Mesenchymal stem cell (in vitro differentiated cells and primary cell): ENCODE measurements at regions not wholly inside any gene's neighbourhood (a gene's known extent, or its start where the extent isn't known, plus 50 kb on each side); places are given as distances from the start of the nearest gene placed in this dataset.

Experiments
- DNase-seq: peaks from one replicate; pipeline ENCODE4 v3.0.0-alpha.2; 2013
- H2AFZ ChIP-seq: one replicate; pipeline ENCODE4 v1.6.1; 2013; ENCODE audit warnings: low read depth, mild to moderate bottlenecking, control low read depth, inconsistent platforms, low read length, moderate library complexity
- H2AK5ac ChIP-seq: 2 replicates; pipeline ENCODE4 v1.6.1; 2013; ENCODE audit warnings: low read length, moderate library complexity, mild to moderate bottlenecking, inconsistent platforms; ENCODE audit not compliant: severe bottlenecking
- H2BK120ac ChIP-seq: one replicate; pipeline ENCODE4 v1.6.1; 2013; ENCODE audit warnings: low read depth, mild to moderate bottlenecking, inconsistent platforms, low read length, moderate library complexity
- H2BK12ac ChIP-seq, 2 experiments: one replicate each; pipeline ENCODE4 v1.6.1; 2013; ENCODE audit warnings: inconsistent platforms in 2 of 2, low read length in 2 of 2, mild to moderate bottlenecking in 2 of 2, moderate library complexity in 2 of 2, control low read depth in 1 of 2
- H2BK15ac ChIP-seq: one replicate; pipeline ENCODE4 v1.6.1; 2013; ENCODE audit warnings: mild to moderate bottlenecking, low read depth, inconsistent platforms; ENCODE audit not compliant: poor library complexity, severe bottlenecking
- H2BK5ac ChIP-seq: 2 replicates; pipeline ENCODE4 v1.6.1; 2013; ENCODE audit warnings: low read depth, mild to moderate bottlenecking, low read length, control low read depth, inconsistent platforms; ENCODE audit not compliant: poor library complexity, severe bottlenecking
- H3K14ac ChIP-seq, 2 experiments: one replicate each; pipeline ENCODE4 v1.6.1; 2013; ENCODE audit warnings: inconsistent platforms in 2 of 2, low read length in 2 of 2, control low read depth in 1 of 2, mild to moderate bottlenecking in 1 of 2, moderate library complexity in 1 of 2
- H3K18ac ChIP-seq, 2 experiments: one replicate each; pipeline ENCODE4 v1.6.1; 2013; ENCODE audit warnings: inconsistent platforms in 2 of 2, low read length in 2 of 2, control low read depth in 1 of 2, low read depth in 1 of 2, mild to moderate bottlenecking in 1 of 2
- H3K23ac ChIP-seq, 2 experiments: one replicate each; pipeline ENCODE4 v1.6.1; 2013; ENCODE audit warnings: inconsistent platforms in 2 of 2, low read length in 2 of 2, mild to moderate bottlenecking in 2 of 2, moderate library complexity in 2 of 2, control low read depth in 1 of 2
- H3K27ac ChIP-seq: 2 replicates; pipeline ENCODE4 v1.5.1; 2013; ENCODE audit warnings: mild to moderate bottlenecking, moderate library complexity, low read length, control low read depth, inconsistent platforms; ENCODE audit not compliant: poor library complexity, severe bottlenecking
- H3K27me3 ChIP-seq, 2 experiments: 2 replicates each; pipeline versions ENCODE4 v1.6.1 to v1.7.0; 2013; ENCODE audit warnings: low read length in 2 of 2, mild to moderate bottlenecking in 2 of 2, moderate library complexity in 2 of 2, control low read depth in 1 of 2, inconsistent platforms in 1 of 2; ENCODE audit not compliant: control insufficient read depth in 1 of 2, insufficient read depth in 1 of 2
- H3K36me3 ChIP-seq, 2 experiments: 2 replicates each; pipeline versions ENCODE4 v1.6.1 to v1.7.0; 2013; ENCODE audit warnings: low read length in 2 of 2, control low read depth in 1 of 2, inconsistent platforms in 1 of 2, low read depth in 1 of 2, mild to moderate bottlenecking in 1 of 2; ENCODE audit not compliant: insufficient read depth in 2 of 2, control insufficient read depth in 1 of 2
- H3K4ac ChIP-seq, 2 experiments: one replicate each; pipeline ENCODE4 v1.6.1; 2013; ENCODE audit warnings: inconsistent platforms in 2 of 2, low read length in 2 of 2, mild to moderate bottlenecking in 2 of 2, moderate library complexity in 2 of 2, control low read depth in 1 of 2, low read depth in 1 of 2
- H3K4me1 ChIP-seq: 2 replicates; pipeline ENCODE4 v1.6.1; 2013; ENCODE audit warnings: low read depth, low read length, control low read depth; ENCODE audit not compliant: control insufficient read depth, insufficient read depth
- H3K4me2 ChIP-seq: 2 replicates; pipeline ENCODE4 v1.6.1; 2013; ENCODE audit warnings: low read length, mild to moderate bottlenecking, inconsistent platforms; ENCODE audit not compliant: poor library complexity, severe bottlenecking
- H3K4me3 ChIP-seq, 2 experiments: 2 replicates each; pipeline versions ENCODE4 v1.5.1 to v1.7.0; 2013; ENCODE audit warnings: low read length in 2 of 2, mild to moderate bottlenecking in 2 of 2, control low read depth in 1 of 2, low read depth in 1 of 2; ENCODE audit not compliant: insufficient read depth in 1 of 2
- H3K79me1 ChIP-seq: replicated peaks from 2 replicates; pipeline ENCODE4 v1.6.1; 2013; ENCODE audit warnings: mild to moderate bottlenecking, control low read depth, low read length, inconsistent platforms; ENCODE audit not compliant: poor library complexity, severe bottlenecking
- H3K9ac ChIP-seq: 2 replicates; pipeline ENCODE4 v1.7.0; 2013; ENCODE audit warnings: mild to moderate bottlenecking, low read length, moderate library complexity
- H3K9me3 ChIP-seq: 2 replicates; pipeline ENCODE4 v1.7.0; 2013; ENCODE audit warnings: mild to moderate bottlenecking, low read length; ENCODE audit not compliant: control insufficient read depth
- H4K8ac ChIP-seq: one replicate; pipeline ENCODE4 v1.6.1; 2013; ENCODE audit warnings: inconsistent platforms, mild to moderate bottlenecking, low read length, moderate library complexity
- H4K91ac ChIP-seq: one replicate; pipeline ENCODE4 v1.6.1; 2013; ENCODE audit warnings: mild to moderate bottlenecking, low read length, inconsistent platforms
- WGBS: methylation state at CpG from one replicate; pipeline ENCODE4 v1.1.7; 2013; ENCODE audit warnings: mixed read lengths; 5-methylcytosine and 5-hydroxymethylcytosine counted together

GRCh38 chr5:176174345-176175025 is 63.7 kb upstream of the SIMC1 start:
- Histone ChIP-seq H4K91ac (no peak overlapping the region), H2BK5ac (no peak overlapping the region), H2BK12ac (no peak overlapping the region), H2BK120ac (no peak overlapping the region), H3K9ac (no peak overlapping the region), H3K4ac (no peak overlapping the region), H3K14ac (no peak overlapping the region), H3K27me3 (peaks cover 38 to 49% of the 10 kb centered on the region in 2 experiments), H3K4me1 (peaks cover 1% of the 10 kb centered on the region), H3K18ac (no peak overlapping the region), H4K8ac (no peak overlapping the region), H3K4me3 (no peak overlapping the region), H3K4me2 (no peak overlapping the region), H2BK15ac (no peak overlapping the region), H3K79me1 (no peaks in the 10 kb centered on the region), H3K27ac (no peak overlapping the region), H3K36me3 (no peaks in the 10 kb centered on the region), H3K9me3 (peaks cover 8% of the 10 kb centered on the region), H2AK5ac (no peak overlapping the region), H2AFZ (no peak overlapping the region), H3K23ac (no peak overlapping the region)
- 87% methylated on average over 6 of the region's 8 CpGs for WGBS
- DNase-seq, result no peak

DNA sequence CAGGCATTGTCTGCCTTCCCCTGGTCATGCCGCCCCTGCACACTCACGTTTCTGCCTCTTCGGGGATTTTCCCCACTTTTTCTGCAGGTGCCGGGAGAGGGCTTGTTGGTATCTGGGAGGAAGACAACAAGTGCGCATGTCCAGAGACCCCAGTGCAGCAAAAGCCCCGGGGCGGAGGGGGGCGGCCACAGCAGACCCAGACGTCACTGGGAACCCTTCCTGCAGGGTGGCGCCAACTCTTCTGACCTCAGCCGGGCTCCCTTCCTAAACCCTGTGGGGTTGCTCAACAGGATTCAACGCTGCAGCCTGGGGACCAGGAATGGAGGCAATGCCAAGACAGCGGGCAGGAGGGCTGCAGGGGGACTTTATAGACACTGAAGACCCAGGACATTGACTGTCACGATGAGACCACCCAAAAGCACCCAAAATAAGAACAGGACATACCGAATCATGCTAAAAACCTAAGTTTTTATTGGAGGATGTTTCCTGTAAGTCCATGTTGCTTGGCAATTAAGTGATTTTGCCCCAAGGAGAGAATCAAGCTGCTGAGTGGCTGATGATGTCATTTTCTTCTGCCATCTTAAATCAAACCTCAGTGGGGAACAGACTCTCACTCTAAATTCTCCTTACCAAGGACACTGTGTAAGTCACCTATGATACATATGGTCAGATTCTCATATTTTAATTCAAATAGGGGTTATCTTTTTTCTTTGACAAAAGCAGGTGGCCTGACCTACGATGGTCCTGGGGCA is 62.9 kb upstream of the SIMC1 start:
- no peak overlapping the region for H4K8ac ChIP-seq

DNA sequence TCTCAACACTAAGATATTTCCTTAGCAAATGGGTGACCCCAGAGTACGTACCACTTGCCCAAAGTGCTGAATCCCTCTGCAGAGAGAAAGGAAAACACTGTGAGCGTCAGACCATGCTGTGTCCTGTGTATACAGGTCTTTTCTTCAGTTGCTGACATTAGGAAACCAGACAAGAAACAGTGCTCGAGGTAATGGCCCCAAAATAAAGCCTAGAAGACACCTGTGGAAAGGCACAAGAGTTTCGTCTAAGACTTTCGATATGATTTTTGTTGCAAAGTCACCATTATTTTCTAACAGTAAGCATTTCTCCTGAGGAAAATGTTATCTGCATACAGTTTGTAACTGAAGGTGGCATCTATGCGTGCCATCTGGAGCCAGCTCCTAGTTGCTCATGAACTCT is 62.0 kb upstream of the SIMC1 start:
- no peak overlapping the region for H2AK5ac ChIP-seq
- no peak overlapping the region for H4K8ac ChIP-seq
- no peak overlapping the region for H2AFZ ChIP-seq
- peaks cover 8% of the 10 kb centered on the region for H3K9me3 ChIP-seq
- H3K14ac ChIP-seq, result no peak overlapping the region
- no peak overlapping the region for H2BK120ac ChIP-seq
- H3K4ac ChIP-seq, result no peak overlapping the region
- 76% methylated on average over 5 of the region's 6 CpGs for WGBS
- H2BK12ac ChIP-seq, result no peak overlapping the region
- peaks cover 4% of the 10 kb centered on the region for H3K4me1 ChIP-seq
- H3K9ac ChIP-seq, result no peak overlapping the region
- no peaks in the 10 kb centered on the region for H3K79me1 ChIP-seq
- H2BK15ac ChIP-seq, result no peak overlapping the region
- H2BK5ac ChIP-seq, result no peak overlapping the region
- no peak overlapping the region for H4K91ac ChIP-seq
- no peak overlapping the region for H3K27ac ChIP-seq
- no peak overlapping the region for H3K4me2 ChIP-seq
- no peak overlapping the region for H3K4me3 ChIP-seq
- H3K23ac ChIP-seq, result no peak overlapping the region
- no peak for DNase-seq
- peaks cover 40 to 44% of the 10 kb centered on the region in 2 experiments for H3K27me3 ChIP-seq
- no peak overlapping the region for H3K18ac ChIP-seq
- H3K36me3 ChIP-seq, result no peaks in the 10 kb centered on the region

More for the DNA sequence above, 62.9 kb upstream of the SIMC1 start:
- H2BK12ac ChIP-seq, result no peak overlapping the region
- no peak overlapping the region for H3K4me2 ChIP-seq
- H3K18ac ChIP-seq, result no peak overlapping the region
- 81% methylated on average over 14 of the region's 16 CpGs for WGBS
- peak overlapping the region in 1 of 2 experiments; percentile 50 for H3K14ac ChIP-seq
- DNase-seq, result no peak
- H2BK5ac ChIP-seq, result no peak overlapping the region
- H3K27ac ChIP-seq, result no peak overlapping the region
- no peak overlapping the region for H2BK120ac ChIP-seq
- no peak overlapping the region for H3K23ac ChIP-seq
- no peaks in the 10 kb centered on the region for H3K79me1 ChIP-seq
- H3K36me3 ChIP-seq, result no peaks in the 10 kb centered on the region
- H3K4me1 ChIP-seq, result peaks cover 1% of the 10 kb centered on the region
- H2AFZ ChIP-seq, result no peak overlapping the region
- no peak overlapping the region for H4K91ac ChIP-seq
- H3K4ac ChIP-seq, result no peak overlapping the region
- no peak overlapping the region for H2BK15ac ChIP-seq
- peaks cover 8% of the 10 kb centered on the region for H3K9me3 ChIP-seq
- H3K9ac ChIP-seq, result no peak overlapping the region
- H2AK5ac ChIP-seq, result no peak overlapping the region
- no peak overlapping the region for H3K4me3 ChIP-seq
- H3K27me3 ChIP-seq, result peaks cover 40 to 45% of the 10 kb centered on the region in 2 experiments

DNA sequence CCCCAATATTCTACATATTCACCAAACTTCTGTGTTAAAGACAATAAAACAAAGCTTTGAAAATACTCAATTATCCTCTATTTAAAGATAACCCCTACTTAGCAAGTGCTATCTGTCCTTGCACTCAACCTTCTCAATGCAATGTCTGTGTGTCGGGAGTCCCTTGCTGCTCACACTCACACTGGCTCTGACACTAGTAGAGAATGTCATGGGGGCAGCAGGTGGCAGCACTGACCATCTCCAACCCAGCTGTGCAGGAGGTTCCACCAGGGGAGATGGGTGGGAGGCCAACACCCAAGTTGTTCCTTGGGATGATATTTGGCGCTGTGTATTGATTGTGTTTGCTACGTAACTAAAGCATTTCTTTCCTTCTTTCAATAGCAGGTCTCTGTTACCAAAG is 59.4 kb upstream of the SIMC1 start:
- Histone ChIP-seq H3K36me3 (no peaks in the 10 kb centered on the region), H3K9ac (no peak overlapping the region), H3K4me2 (no peak overlapping the region), H3K4ac (no peak overlapping the region), H4K8ac (no peak overlapping the region), H3K27me3 (peaks cover 42 to 50% of the 10 kb centered on the region in 2 experiments), H3K14ac (peak overlapping the region in 1 of 2 experiments; percentile 51), H2BK15ac (no peak overlapping the region), H3K79me1 (no peaks in the 10 kb centered on the region), H3K4me3 (no peak overlapping the region), H2BK12ac (no peak overlapping the region), H4K91ac (no peak overlapping the region), H2BK5ac (no peak overlapping the region), H3K23ac (peak overlapping the region in 1 of 2 experiments; percentile 91), H3K18ac (no peak overlapping the region), H3K27ac (no peak overlapping the region), H3K4me1 (peaks cover 4% of the 10 kb centered on the region), H2BK120ac (no peak overlapping the region), H2AK5ac (no peak overlapping the region), H3K9me3 (peaks cover 8% of the 10 kb centered on the region), H2AFZ (no peak overlapping the region)
- WGBS, result 89% methylated on average over 1 of the region's 3 CpGs
- DNase-seq, result no peak
